Skin epidermis (tissue), 12 donors: ENCODE measurements at regions not wholly inside any gene's neighbourhood (a gene's known extent, or its start where the extent isn't known, plus 50 kb on each side); places are given as distances from the start of the nearest gene placed in this dataset.
"Not testable (repeated sequence)": the region's sequence is repeated elsewhere in the genome, so short reads cannot be mapped to it uniquely, and the experiment has no call there.

ENCODE experiments used
- H3K27ac ChIP-seq, 21 experiments: fragments of 200-600 bp; sonication (generic) in 11 of 21; one replicate each; pipeline ENCODE4 v1.5.0; 2020; ENCODE audit warnings: mild to moderate bottlenecking in 3 of 21, inconsistent platforms in 2 of 21, moderate library complexity in 2 of 21
- H3K4me3 ChIP-seq, 7 experiments: fragments of 200-600 bp; sonication (generic) in 2 of 7; one replicate each; pipeline ENCODE4 v1.5.0; 2020; ENCODE audit warnings: inconsistent platforms in 2 of 7, mild to moderate bottlenecking in 2 of 7, moderate library complexity in 1 of 7

- H3K4me3 ChIP-seq: peak overlapping the region in 1 of 7 experiments; percentile 26
These were observed 89.4 kb downstream of the DDX11 start for GRCh38 chr12:31162896-31163560.

GRCh38 chr12:31174293-31174692 is 100.6 kb downstream of the DDX11 start:
- not testable (repeated sequence) for H3K27ac ChIP-seq, H3K4me3 ChIP-seq

More at GRCh38 chr12:31162896-31163560, 89.4 kb downstream of the DDX11 start:
- not testable (repeated sequence) for H3K27ac ChIP-seq

- not testable (repeated sequence) for H3K4me3 ChIP-seq, H3K27ac ChIP-seq
These were observed 103.9 kb downstream of the DDX11 start for GRCh38 chr12:31177514-31177913.

GRCh38 chr12:31178875-31179274 is 105.2 kb downstream of the DDX11 start:
- not testable (repeated sequence) for H3K27ac ChIP-seq, H3K4me3 ChIP-seq

- H3K4me3 ChIP-seq, H3K27ac ChIP-seq: not testable (repeated sequence)
These were observed 106.1 kb downstream of the DDX11 start for GRCh38 chr12:31179627-31180237.

GRCh38 chr12:31182571-31182970 is 108.9 kb downstream of the DDX11 start:
- not testable (repeated sequence) for H3K4me3 ChIP-seq, H3K27ac ChIP-seq

- not testable (repeated sequence) for H3K27ac ChIP-seq, H3K4me3 ChIP-seq
These were observed 109.4 kb downstream of the DDX11 start for GRCh38 chr12:31183107-31183506.

- H3K4me3 ChIP-seq, H3K27ac ChIP-seq: not testable (repeated sequence)
These were observed 110.2 kb downstream of the DDX11 start for GRCh38 chr12:31183899-31184298.

- H3K4me3 ChIP-seq, H3K27ac ChIP-seq: not testable (repeated sequence)
These were observed 111.0 kb downstream of the DDX11 start for GRCh38 chr12:31184667-31185066.

GRCh38 chr12:31192689-31193088 is 119.0 kb downstream of the DDX11 start:
- H3K4me3 ChIP-seq, H3K27ac ChIP-seq: not testable (repeated sequence)

GRCh38 chr12:31195620-31196019 is 122.0 kb downstream of the DDX11 start:
- H3K4me3 ChIP-seq, H3K27ac ChIP-seq: not testable (repeated sequence)

- H3K4me3 ChIP-seq, H3K27ac ChIP-seq: not testable (repeated sequence)
These were observed 125.8 kb downstream of the DDX11 start for GRCh38 chr12:31199476-31199875.

GRCh38 chr12:31201382-31201781 is 124.6 kb downstream of the SINHCAF start:
- no peak overlapping the region for H3K27ac ChIP-seq
- H3K4me3 ChIP-seq: no peak overlapping the region

- no peak overlapping the region for H3K4me3 ChIP-seq
- no peak overlapping the region for H3K27ac ChIP-seq
These were observed 122.7 kb downstream of the SINHCAF start for GRCh38 chr12:31203261-31203660.

GRCh38 chr12:31205054-31205453 is 120.9 kb downstream of the SINHCAF start:
- peak overlapping the region in 2 of 21 experiments; percentile 4 to 16 for H3K27ac ChIP-seq
- no peak overlapping the region for H3K4me3 ChIP-seq

GRCh38 chr12:31206038-31206670 is 119.8 kb downstream of the SINHCAF start:
- Histone ChIP-seq H3K27ac (peak overlapping the region in 10 of 21 experiments; percentile 1 to 73 (median 42)), H3K4me3 (no peak overlapping the region)

GRCh38 chr12:31207799-31208465 is 118.0 kb downstream of the SINHCAF start:
- Histone ChIP-seq H3K27ac (no peak overlapping the region), H3K4me3 (no peak overlapping the region)

- H3K4me3 ChIP-seq: no peak overlapping the region
- H3K27ac ChIP-seq: no peak overlapping the region
These were observed 115.8 kb downstream of the SINHCAF start for GRCh38 chr12:31210104-31210503.

- no peak overlapping the region for H3K4me3 ChIP-seq
- no peak overlapping the region for H3K27ac ChIP-seq
These were observed 115.4 kb downstream of the SINHCAF start for GRCh38 chr12:31210541-31210940.

GRCh38 chr12:31214626-31215517 is 111.1 kb downstream of the SINHCAF start:
- Histone ChIP-seq H3K27ac (no peak overlapping the region), H3K4me3 (no peak overlapping the region)
